ENCODE measurements at regions not wholly inside any gene's neighbourhood (a gene's known extent, or its start where the extent isn't known, plus 50 kb on each side); places are given as distances from the start of the nearest gene placed in this dataset.

- no peak overlapping the region for H4K5ac ChIP-seq (ENCODE audit: insufficient read length, low read depth, low read length)
- H3K4me3 ChIP-seq (ENCODE audit: extremely low read depth in 1 of 4, insufficient read depth in 2 of 4, low read depth in 3 of 4, low read length in 4 of 4) = no peak overlapping the region
- H3K56ac ChIP-seq (replicated peaks; ENCODE audit: insufficient read length, low read depth, low read length) = no peak overlapping the region
- H2BK15ac ChIP-seq (ENCODE audit: low read length) = no peak overlapping the region
- no peak overlapping the region for H2BK120ac ChIP-seq (replicated peaks; ENCODE audit: low read depth, low read length)
- H3K9ac ChIP-seq (replicated peaks in 1 of 4; ENCODE audit: extremely low read depth in 1 of 4, low read depth in 3 of 4, low read length in 3 of 4) = no peak overlapping the region; a peak in 1 of 7 replicates
- no peak overlapping the region for H4K8ac ChIP-seq (ENCODE audit: extremely low read depth, insufficient read depth, low read length)
- 97% methylated on average over 4 of the region's 4 CpGs; no CpG with 5 or more reads in 1 of the 2 experiments for WGBS, 2 experiments (ENCODE audit: extremely low coverage in 1 of 2, insufficient coverage in 1 of 2, insufficient read length in 1 of 2, insufficient replicate concordance in 2 of 2, low coverage in 1 of 2, low lambda C conversion rate in 2 of 2, missing lambda C conversion rate in 1 of 2)
- H2BK20ac ChIP-seq (ENCODE audit: low read length) = 0 out of 2 replicates have a peak overlapping the region, but pooled peaks have one; percentile 5
- no peak overlapping the region for H4K91ac ChIP-seq (replicated peaks; ENCODE audit: insufficient read length, low read length)
- no peak for TF ChIP-seq ATF3 (IDR thresholded peaks at IDR 0.05; ENCODE audit: insufficient read depth, low read depth, low read length)
- TF ChIP-seq BRCA1 (IDR thresholded peaks at IDR 0.05; ENCODE audit: low read depth, low read length) = no peak
- no peak for TF ChIP-seq CTBP2 (IDR thresholded peaks at IDR 0.05; ENCODE audit: borderline replicate concordance, insufficient read depth, insufficient read length, low read length)
- no peak for TF ChIP-seq SIN3A (conservative IDR thresholded peaks at IDR 0.05 in 1 of 2, IDR thresholded peaks at IDR 0.05 in 1 of 2; ENCODE audit: low read depth in 1 of 2, low read length in 2 of 2)
- TF ChIP-seq SIX5 (IDR thresholded peaks at IDR 0.05; ENCODE audit: low read depth, low read length) = no peak
- TF ChIP-seq FOSL1 (IDR thresholded peaks at IDR 0.05; ENCODE audit: insufficient read depth, low read depth, low read length) = no peak
- TF ChIP-seq SIRT6 (IDR thresholded peaks at IDR 0.05; ENCODE audit: low read length) = no peak
- no peak for TF ChIP-seq POLR2A (IDR thresholded peaks at IDR 0.05; ENCODE audit: control extremely low read depth in 1 of 2, low read depth in 2 of 2, low read length in 2 of 2)
- TF ChIP-seq EGR1 (IDR thresholded peaks at IDR 0.05; ENCODE audit: borderline replicate concordance, low read depth, low read length) = no peak
- no peak for TF ChIP-seq ATF2 (IDR thresholded peaks at IDR 0.05; ENCODE audit: low read length)
- no peak for TF ChIP-seq CBX8 (IDR thresholded peaks at IDR 0.05; ENCODE audit: borderline replicate concordance, low read depth, low read length)
- TF ChIP-seq CREB1 (IDR thresholded peaks at IDR 0.05) = no peak
- POLR2A ChIA-PET (ENCODE audit: partially characterized antibody) = interaction anchor here (0.6 kb wide), 1 partner anchor 14 kb away, joined by 3 read pairs; no protein-coding TSS in a partner anchor
- no peak overlapping the region for H3K27ac ChIP-seq (ENCODE audit: low read depth, low read length)
- H3K23ac ChIP-seq (ENCODE audit: insufficient read length) = no peak overlapping the region
- H3K9me3 ChIP-seq (ENCODE audit: insufficient read depth in 2 of 2, low read depth in 1 of 2, low read length in 1 of 2) = peaks cover 0 to 7% of the 10 kb centered on the region in 2 experiments; a peak in 1 of 4 replicates
- H4K20me1 ChIP-seq (replicated peaks in 1 of 2; ENCODE audit: control insufficient read depth in 1 of 2, insufficient read depth in 2 of 2, low read length in 2 of 2) = no peaks in the 10 kb centered on the region
- no peak overlapping the region for H3K14ac ChIP-seq (ENCODE audit: insufficient read length)
- no peak overlapping the region for H3K4me2 ChIP-seq (ENCODE audit: insufficient read depth in 1 of 2, low read depth in 2 of 2, low read length in 2 of 2)
- H3K36me3 ChIP-seq (ENCODE audit: control insufficient read depth in 2 of 4, insufficient read depth in 4 of 4, low read length in 3 of 4) = peaks cover 0 to 5% (median 0%) of the 10 kb centered on the region in 4 experiments; a peak in 1 of 8 replicates
- H3K27me3 ChIP-seq (replicated peaks in 1 of 4; ENCODE audit: control insufficient read depth in 3 of 4, extremely low read depth in 1 of 4, insufficient read depth in 3 of 4, low read length in 3 of 4) = no peaks in the 10 kb centered on the region
- H2AK5ac ChIP-seq (ENCODE audit: low read depth, low read length) = no peak overlapping the region
- no peak overlapping the region for H2AFZ ChIP-seq (ENCODE audit: low read length)
- H2BK5ac ChIP-seq (ENCODE audit: low read depth, low read length) = no peak overlapping the region
- no peaks in the 10 kb centered on the region for H3K79me2 ChIP-seq (ENCODE audit: control insufficient read depth in 1 of 2, insufficient read depth in 2 of 2, low read length in 2 of 2)
- no peak overlapping the region for H3K18ac ChIP-seq (ENCODE audit: extremely low read depth, low read length)
- CTCF ChIA-PET (ENCODE audit: partially characterized antibody) = interaction anchor here (1.7 kb wide), 1 partner anchor 9 kb away, joined by 6 read pairs; no protein-coding TSS in a partner anchor
- no peak overlapping the region for H2BK12ac ChIP-seq (ENCODE audit: low read depth, low read length)
- no peak overlapping the region for H3K4ac ChIP-seq (replicated peaks; ENCODE audit: insufficient read length, low read depth, low read length)
- FAIRE-seq = no peak
- no peaks in the 10 kb centered on the region for H3K79me1 ChIP-seq (ENCODE audit: low read depth, low read length)
- no peaks in the 10 kb centered on the region for H3K23me2 ChIP-seq (ENCODE audit: low read depth, low read length)
- H3K4me1 ChIP-seq (replicated peaks in 1 of 4; ENCODE audit: control insufficient read depth in 3 of 4, insufficient read depth in 4 of 4, low read length in 3 of 4) = peaks cover 9 to 15% (median 15%) of the 10 kb centered on the region in 4 experiments; a peak in 4 of 7 replicates
- no peak for DNase-seq (ENCODE audit: low read depth in 1 of 2, low spot score in 2 of 2)
Measured at GRCh38 chr12:127150956-127151355, 1116.0 kb upstream of the TMEM132C start.
